DMS 273 treated with DMSO at 0.1 percent for 48 hours (cell line): ENCODE measurements at regions not wholly inside any gene's neighbourhood (a gene's known extent, or its start where the extent isn't known, plus 50 kb on each side); places are given as distances from the start of the nearest gene placed in this dataset.
"Not testable (repeated sequence)": the region's sequence is repeated elsewhere in the genome, so short reads cannot be mapped to it uniquely, and the experiment has no call there.

ENCODE experiments used
- DNase-seq: peaks from one replicate; lab custom pipeline; 2025; lab: John Stamatoyannopoulos, UW

GRCh38 chr9:25261445-25261844 is 416.8 kb downstream of the TUSC1 start:
- no peak for DNase-seq

DNA sequence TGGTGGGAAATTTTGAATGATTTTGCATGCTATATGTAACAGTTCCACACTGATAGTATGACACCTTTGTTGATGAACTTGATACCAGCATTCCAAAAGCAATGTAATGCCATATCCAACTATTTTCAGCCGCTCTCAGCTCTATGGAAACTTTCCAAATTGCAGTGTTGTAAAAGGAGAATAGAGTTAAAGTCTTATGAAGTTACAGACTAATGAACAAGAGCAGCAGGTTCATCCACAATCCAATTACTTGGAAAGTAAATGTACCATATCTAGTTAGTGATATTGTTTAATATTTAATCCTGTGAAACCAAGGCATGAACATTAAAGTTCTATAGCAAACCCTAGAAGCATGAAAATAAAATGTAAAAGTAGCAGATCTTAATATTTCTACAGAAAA is 418.2 kb downstream of the TUSC1 start:
- no peak for DNase-seq

DNA sequence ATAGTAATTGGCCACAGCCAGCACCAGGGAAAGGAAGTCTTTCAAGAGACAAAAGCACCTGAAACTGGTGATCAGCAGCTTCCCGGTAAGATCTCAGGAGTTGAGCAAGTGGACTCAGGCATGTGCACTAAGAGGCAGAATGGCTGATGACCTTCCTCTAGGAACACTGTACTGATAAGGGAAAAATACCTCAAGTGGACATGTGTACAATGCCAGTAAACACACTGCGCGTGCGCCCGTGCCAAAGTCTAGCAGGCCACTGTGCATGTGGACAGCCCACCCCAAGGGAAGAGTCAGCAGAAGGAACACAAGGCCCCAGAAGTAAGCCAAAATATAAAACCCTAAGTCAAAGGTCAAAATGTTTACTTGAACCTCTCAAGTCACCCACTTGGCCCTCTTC is 423.0 kb downstream of the TUSC1 start:
- DNase-seq = no peak

DNA sequence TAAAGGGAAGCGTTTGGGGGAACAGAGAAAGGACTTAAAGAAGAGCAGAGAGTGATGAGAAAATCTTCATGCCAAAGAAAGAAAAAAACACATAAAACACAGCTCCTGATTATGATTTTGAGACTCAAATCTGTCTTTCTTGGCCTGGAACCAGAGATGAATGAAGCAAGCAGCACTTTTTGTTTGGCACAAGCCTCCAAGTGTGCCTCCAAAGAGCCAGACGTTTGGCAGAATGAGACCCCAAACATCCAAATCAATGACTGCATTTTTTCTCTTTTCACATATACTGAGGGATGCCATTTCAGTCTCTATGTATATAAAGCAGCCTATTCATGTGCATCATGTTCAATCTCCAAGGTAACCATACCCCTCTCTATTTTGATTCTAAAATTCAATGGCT is 424.2 kb downstream of the TUSC1 start:
- no peak for DNase-seq

DNA sequence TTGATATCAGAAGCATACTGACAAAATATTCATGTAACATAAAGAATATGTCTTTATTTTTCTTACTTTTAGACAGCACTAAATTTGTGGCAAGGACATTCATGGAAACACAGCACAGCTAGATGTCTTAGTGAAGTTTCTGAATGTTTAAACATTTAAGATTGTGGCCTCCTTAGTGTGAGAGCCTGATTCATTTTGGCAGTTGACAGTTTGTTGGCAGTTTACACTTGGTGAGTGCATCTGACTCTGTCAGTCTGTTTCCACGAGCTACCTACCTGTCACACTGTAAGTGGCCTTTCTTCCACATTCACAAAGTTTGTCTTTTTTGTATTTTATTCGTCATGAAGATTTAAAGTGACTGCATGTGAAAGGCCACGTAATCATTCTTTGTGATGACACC is 436.8 kb downstream of the TUSC1 start:
- DNase-seq = no peak

DNA sequence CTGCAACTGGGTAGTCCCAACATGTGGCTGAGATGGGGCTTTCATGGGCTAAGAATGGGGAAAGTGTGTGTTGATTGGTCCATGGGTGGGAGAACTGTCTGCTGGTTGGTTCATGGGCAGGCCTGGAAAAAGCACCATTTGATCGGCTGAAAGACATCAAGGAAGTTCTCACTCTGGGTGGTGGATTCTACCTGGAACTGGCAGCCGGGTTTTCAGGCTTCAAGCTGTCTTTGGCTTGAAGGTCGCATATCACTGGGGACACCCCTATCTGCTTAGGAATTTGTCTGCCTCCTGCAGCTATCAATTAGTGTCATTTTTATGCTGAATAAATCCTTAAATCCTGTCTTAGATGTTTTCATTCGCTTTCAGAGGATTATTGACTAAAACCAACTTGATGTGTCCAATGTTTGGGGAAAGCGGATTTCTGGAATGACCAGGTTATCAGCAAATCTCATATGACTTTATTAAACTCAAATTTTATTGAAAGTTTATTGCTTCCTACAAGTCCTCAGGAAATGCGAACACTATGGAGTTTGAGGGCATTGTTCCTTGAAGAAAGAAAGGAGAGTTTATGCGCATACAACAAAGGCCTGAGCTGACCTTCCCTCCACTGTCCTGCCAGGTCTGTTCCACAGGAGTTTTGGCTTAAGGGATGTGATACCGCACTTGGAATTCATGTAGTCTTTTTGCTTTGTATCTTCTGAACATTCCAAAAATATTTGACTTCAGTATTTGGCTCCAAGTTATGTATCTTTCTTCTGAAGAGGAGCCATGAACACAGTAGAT is 451.1 kb downstream of the TUSC1 start:
- no peak for DNase-seq

GRCh38 chr9:25225938-25226760 is 452.1 kb downstream of the TUSC1 start:
- DNase-seq = no peak

DNA sequence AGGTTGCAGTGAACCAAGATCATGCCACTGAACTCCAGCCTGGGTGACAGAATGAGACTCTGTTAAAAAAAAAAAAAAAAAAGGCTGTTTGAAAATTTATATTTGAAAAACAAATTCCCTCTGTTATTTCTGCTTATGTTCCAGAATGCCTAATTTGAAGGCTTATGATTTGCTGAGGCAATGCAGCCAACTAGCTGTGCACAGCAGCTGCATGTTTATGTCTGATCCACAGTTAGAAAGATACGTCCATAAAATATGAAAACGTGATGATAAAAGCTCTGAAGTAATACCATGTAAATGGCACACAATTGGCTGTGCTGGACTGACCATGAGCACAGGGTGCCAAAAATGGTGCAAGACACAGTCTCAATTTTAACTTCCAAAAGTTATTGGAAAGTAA is 453.2 kb downstream of the TUSC1 start:
- DNase-seq = no peak

DNA sequence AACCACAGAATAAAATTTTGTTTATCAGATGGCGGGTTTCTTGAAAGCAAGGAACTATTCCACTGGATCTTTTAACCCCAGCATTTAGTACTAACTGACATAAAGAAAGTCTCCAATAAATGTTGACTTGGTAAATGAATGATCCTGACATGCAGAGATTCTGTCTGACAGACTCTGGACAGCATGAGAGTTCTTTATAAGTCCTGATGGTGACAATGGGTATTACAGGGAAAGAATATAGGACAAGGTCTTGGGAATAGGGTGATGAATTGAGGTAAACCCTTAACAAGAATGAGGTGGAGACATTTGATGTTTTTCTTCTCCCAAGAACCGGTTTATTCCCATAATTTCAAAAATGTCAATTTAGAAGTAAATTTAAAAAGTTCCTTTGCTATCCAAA is 453.9 kb downstream of the TUSC1 start:
- DNase-seq = no peak

GRCh38 chr9:25212361-25212760 is 465.9 kb downstream of the TUSC1 start:
- no peak for DNase-seq

- DNase-seq = no peak
These were observed 470.6 kb downstream of the TUSC1 start for GRCh38 chr9:25207402-25208195.

GRCh38 chr9:25206027-25206426 is 472.2 kb downstream of the TUSC1 start:
- no peak for DNase-seq

GRCh38 chr9:25205285-25205684 is 473.0 kb downstream of the TUSC1 start:
- DNase-seq = no peak

- DNase-seq = no peak
These were observed 500.4 kb downstream of the TUSC1 start for GRCh38 chr9:25177858-25178257.

GRCh38 chr9:25129537-25129936 is 548.7 kb downstream of the TUSC1 start:
- DNase-seq = no peak

- DNase-seq = no peak
These were observed 556.4 kb downstream of the TUSC1 start for GRCh38 chr9:25121811-25122210.

DNA sequence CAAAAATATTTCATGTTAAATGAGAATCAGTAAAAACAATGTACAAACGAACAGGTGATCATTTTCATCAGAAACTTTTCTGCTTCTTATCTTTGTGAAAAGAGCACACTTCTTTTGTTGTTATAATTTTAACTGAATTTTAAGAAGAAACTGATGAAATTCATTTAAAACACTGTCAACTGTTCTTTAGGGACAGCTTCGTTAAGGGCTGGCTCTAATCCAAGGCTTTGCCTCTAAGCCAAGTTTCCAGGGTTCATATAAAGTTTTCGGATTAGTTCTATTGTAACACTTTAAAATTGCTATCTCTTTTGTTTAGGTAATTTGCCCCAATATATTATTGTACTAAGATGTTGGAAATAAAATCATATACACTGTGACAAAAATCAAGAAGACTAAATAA is 559.2 kb downstream of the TUSC1 start:
- DNase-seq = no peak

DNA sequence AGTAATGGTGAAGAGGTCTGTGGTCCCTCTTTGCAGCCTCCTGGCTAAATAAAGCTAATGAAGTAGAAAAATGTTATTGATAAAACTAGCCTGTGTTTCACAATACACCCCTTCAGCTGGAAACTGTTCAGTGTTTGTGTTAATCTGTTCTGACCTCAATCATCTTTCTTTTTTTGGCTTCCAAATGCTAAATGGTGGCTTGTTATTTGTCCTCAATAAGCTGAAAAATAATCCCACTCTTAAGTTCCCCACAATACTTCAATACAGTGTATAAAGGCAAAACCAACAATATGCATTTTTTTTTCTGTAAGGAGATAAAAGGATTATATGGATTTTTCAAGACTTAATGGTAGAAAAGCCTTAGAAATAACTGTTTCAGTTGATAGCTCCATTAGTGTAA is 560.5 kb downstream of the TUSC1 start:
- DNase-seq = no peak

DNA sequence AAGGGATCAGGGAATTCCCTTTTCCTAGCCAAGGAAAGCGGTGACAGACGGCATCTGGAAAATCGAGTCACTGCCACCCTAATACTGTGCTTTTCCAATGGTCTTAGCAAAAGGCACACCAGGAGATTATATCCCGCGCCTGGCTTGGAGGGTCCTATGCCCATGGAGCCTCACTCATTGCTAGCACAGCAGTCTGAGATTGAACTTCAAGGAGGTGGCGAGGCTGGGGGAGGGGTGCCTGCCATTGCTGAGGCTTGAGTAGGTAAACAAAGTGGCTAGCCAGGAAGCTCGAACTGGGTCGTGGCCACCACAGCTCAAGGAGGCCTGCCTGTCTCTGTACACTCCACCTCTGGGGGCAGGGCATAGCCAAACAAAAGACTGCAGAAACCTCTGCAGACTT is 556.5 kb upstream of the IZUMO3 start:
- not testable (repeated sequence) for DNase-seq

- DNase-seq = no peak
These were observed 548.8 kb upstream of the IZUMO3 start for GRCh38 chr9:25094518-25094917.

GRCh38 chr9:25078202-25078601 is 532.5 kb upstream of the IZUMO3 start:
- no peak for DNase-seq

DNA sequence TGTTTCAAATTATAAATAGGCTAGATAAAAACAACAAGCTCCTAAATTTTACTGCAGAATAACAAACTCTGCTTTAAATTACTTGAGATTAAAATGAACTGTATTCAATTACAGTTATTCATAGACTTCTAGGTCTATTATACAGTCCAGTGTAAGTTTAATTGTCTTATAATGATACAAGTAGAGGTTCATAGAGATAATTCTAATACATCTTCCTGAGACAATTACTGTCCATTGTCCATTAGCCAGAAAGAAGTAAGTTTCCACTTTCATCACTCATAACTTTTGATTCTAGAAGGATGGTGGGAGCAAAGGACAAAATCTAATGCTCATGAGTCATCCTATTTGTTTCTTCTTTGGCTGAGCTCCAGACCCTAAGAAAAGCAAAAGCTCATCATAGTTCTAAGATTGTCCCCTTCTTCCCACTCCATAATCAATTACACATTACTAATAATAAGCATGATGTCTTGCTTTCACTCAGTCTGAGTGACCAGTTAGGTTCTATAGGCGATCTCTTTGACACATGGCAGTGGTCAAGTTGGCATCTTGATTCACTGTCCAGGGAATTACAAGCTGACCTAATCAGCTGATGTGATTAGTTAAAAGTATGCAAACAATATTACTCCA is 502.5 kb upstream of the IZUMO3 start:
- no peak for DNase-seq
